ENCODE measurements at regions not wholly inside any gene's neighbourhood (a gene's known extent, or its start where the extent isn't known, plus 50 kb on each side); places are given as distances from the start of the nearest gene placed in this dataset.

DNA sequence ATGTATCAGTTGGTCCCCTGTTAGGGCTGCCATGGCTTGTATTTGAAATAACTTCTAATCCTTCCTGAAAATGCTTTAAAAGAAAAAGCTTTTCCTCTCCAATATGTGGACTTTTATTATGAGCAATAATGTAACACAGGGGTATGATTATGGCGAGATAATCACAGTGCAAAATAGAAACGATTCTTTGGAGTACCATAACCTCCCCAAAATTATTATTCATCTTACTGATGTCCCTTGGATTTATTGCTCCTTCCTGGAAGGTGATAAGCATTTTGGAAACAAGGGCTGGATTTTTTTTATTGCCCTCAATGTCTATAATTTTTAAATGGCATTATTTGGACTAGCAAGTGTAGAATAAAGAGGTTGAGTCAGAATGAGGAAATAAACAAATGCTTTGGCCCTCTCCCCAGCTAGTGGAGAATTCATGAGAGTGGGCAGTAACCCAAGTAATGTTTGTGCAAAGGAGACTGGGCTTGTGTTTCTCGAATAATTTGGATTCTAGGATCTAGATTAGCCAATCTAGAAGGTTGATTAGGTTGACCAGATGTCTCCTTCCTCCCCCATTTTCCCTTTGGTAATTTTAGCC lies 403.9 kb upstream of the CELF2 start:
- Mint-ChIP-seq H3K27ac (no peak overlapping the region), H3K27me3 (peaks cover 15% of the 10 kb centered on the region), H3K4me1 (no peaks in the 10 kb centered on the region)

DNA sequence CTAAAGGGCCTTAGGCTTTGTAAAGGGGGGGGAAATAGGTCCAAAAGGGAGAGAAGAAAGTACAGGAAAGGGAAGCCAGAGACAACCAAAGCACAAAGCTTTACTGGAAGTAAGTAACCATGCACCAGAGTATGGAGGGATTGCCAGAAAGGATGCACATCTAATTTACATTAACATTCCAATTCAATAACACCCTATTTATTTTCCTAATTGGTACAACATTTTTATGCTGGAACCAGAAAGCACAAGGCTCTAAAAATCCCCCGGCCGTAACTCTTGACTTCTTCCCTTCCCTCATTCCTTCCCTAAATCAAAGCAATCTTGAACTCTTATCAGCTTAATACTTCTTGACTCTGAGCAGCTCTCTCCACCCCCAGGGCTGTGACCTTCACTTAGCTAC lies 400.0 kb upstream of the CELF2 start:
- H3K4me1 Mint-ChIP-seq = no peaks in the 10 kb centered on the region
- H3K4me3 Mint-ChIP-seq = no peak overlapping the region
- ATAC-seq (no peak), DNase-seq (no peak)
- H3K27ac Mint-ChIP-seq = no peak overlapping the region
- H3K9me3 Mint-ChIP-seq = peaks cover 0 to 7% of the 10 kb centered on the region in 2 donors
- H3K27me3 Mint-ChIP-seq = peaks cover 7% of the 10 kb centered on the region

More for the DNA sequence above, 403.9 kb upstream of the CELF2 start:
- DNase-seq (no peak), ATAC-seq (no peak)
- H3K9me3 Mint-ChIP-seq = peaks cover 0 to 7% of the 10 kb centered on the region in 2 donors
- no peak overlapping the region for H3K4me3 Mint-ChIP-seq

DNA sequence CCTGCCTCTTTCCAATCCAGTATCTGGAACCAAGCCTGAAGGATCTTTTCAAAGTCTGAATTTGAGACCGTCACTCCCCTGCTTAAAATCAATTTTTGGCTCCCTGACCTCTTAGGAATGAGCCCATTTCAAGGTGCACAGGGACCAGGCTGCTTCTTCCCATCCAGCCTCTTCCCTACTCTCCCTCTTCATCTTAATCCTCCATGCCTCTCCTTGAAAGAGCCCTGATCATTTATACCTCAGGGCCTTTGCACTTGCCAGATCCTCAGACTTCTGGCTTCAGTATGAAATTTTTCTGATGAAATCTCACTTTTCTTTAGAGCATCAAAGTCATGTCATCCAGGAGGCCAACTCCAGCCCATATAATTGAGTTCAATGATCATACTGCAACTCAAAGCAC lies 399.5 kb upstream of the CELF2 start:
- DNase-seq (no peak), ATAC-seq (no peak)
- no peaks in the 10 kb centered on the region for H3K4me1 Mint-ChIP-seq
- H3K9me3 Mint-ChIP-seq = peaks cover 0 to 7% of the 10 kb centered on the region in 2 donors
- H3K27ac Mint-ChIP-seq = no peak overlapping the region
- peaks cover 7% of the 10 kb centered on the region for H3K27me3 Mint-ChIP-seq
- no peak overlapping the region for H3K4me3 Mint-ChIP-seq

DNA sequence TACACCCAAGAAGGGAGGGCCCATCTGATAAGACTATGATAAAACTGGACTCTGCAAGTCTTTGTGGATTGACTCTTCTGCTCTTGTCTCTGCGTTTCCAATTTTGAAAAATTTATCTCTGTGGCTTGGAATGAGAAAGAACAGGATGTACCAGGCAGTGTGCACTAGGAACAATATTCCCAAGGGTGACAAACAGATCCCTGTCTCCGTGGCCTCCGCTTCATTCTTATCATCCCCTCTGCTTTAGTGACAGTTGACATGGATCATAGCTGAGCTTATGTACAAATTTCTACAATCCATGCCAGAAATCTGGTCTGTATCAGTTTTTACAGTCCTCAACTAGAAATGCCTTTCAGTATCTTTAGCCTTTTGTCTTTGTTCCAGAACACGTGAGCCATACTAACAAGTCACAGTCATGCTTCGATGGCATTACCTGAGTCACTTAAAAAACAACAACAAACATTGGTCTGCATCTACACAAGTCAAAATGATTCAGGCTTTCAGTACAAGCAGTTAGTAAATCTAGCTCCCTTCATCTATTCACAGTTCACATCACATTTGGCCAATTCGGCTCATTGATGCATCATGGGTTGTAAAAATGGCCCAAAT lies 393.6 kb upstream of the CELF2 start:
- Mint-ChIP-seq H3K4me3 (no peak overlapping the region), H3K27ac (no peak overlapping the region), H3K9me3 (no peaks in the 10 kb centered on the region), H3K27me3 (no peaks in the 10 kb centered on the region), H3K4me1 (no peaks in the 10 kb centered on the region)
- ATAC-seq (no peak), DNase-seq (no peak)

DNA sequence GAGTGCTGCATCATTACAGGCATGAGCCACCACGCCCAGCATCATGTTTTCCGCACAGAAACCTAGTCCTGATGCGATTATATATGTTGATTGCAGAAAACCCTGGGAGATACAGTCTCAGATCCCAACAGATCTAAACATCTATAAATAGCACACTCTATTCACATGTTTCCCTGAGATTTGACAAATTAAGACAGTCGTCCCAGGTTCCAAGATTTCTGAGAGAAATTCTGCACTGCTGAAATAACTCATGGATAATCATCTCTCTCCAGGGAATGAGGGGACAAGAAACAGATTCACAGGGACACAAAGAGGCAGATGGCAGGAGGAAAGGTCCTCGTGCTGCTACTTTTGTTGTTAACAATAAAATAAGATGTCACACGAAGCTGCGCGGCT lies 393.1 kb upstream of the CELF2 start:
- H3K9me3 Mint-ChIP-seq = no peaks in the 10 kb centered on the region
- DNase-seq (no peak), ATAC-seq (no peak)
- no peaks in the 10 kb centered on the region for H3K27me3 Mint-ChIP-seq
- H3K27ac Mint-ChIP-seq = no peak overlapping the region
- no peak overlapping the region for H3K4me3 Mint-ChIP-seq
- no peaks in the 10 kb centered on the region for H3K4me1 Mint-ChIP-seq

DNA sequence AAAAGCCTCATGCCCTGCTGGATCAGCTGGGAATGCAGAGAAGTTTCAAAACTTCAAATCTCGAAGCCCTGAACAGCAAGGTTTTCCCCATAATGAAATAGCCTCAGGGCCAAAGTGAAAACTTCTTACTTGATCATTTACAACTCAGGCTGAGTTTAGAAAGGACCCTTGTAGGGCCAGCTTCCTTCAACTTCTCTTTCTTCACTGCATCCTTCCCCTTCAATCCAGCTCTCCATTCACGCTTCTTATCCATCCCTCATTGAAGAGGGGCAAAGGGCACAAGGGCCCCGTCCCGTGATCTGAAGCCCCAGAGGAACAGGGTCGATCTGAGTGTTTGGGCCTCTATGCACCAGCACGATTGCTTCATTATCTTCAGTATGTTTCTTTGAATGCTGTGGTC lies 392.2 kb upstream of the CELF2 start:
- Mint-ChIP-seq H3K9me3 (no peaks in the 10 kb centered on the region), H3K4me3 (no peak overlapping the region), H3K27ac (no peak overlapping the region), H3K4me1 (no peaks in the 10 kb centered on the region), H3K27me3 (no peaks in the 10 kb centered on the region)
- DNase-seq (no peak), ATAC-seq (no peak)

DNA sequence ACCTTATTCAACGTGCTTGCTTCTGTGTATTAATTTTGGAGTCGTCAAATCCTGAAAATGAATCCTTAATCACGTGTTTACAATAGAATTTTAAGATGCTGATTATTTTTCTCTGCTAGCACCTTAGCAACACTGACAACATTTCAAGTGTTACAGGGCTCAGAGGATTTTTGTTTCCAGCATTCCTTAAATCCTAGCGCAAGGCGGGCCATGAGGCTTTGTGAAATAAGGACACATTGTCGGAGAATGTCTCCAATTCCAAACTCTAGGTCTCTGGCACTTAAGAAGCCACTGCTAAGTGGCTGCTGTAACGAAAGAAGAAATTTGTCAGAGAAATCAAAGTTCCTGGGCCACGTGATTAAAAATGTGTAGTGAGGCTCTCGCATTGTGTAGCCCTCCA lies 390.9 kb upstream of the CELF2 start:
- no peak overlapping the region for H3K27ac Mint-ChIP-seq
- H3K4me1 Mint-ChIP-seq = no peaks in the 10 kb centered on the region
- no peaks in the 10 kb centered on the region for H3K9me3 Mint-ChIP-seq
- no peak for ATAC-seq
- H3K4me3 Mint-ChIP-seq = no peak overlapping the region
- no peak for DNase-seq
- no peaks in the 10 kb centered on the region for H3K27me3 Mint-ChIP-seq

DNA sequence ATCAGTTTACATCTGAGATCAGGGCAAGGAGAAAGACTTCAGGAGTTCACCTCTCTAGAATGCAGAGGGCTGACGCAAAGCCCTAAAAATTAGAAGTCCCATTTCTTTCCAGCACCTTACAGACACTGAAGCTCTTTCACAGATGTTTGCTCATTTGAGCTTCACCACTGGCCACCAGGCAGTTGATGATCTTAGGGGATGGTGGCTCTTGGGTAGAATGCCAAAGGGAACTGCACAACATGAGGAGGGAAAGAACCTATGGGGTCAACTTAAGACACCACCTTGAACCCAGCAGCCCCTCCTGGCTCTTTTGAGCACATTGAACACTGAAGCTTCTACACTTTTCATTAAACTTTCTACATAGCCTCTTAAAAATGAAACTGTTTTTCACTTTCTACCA lies 390.3 kb upstream of the CELF2 start:
- Mint-ChIP-seq H3K4me3 (no peak overlapping the region), H3K27ac (no peak overlapping the region), H3K9me3 (no peaks in the 10 kb centered on the region), H3K4me1 (no peaks in the 10 kb centered on the region), H3K27me3 (no peaks in the 10 kb centered on the region)
- no peak for ATAC-seq
- DNase-seq = no peak

DNA sequence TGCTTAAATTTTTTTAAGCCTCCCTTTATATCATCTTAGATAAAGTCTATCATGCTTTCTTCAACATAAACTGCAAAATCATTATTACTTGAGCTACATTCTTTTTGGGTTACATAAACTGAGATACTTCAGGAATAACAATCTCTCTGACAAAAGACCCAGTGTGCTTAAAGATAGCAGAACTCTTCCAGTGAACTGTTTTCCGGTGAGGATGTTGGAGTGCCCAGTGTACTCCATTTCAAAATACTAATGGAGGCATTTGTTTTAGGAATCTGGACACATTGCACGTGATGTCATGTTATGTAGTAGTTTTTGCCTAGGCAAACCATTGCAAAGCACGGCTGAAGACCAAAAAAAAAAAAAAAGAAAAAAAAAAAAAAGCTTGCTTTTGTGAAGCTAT lies 388.2 kb upstream of the CELF2 start:
- no peak for DNase-seq
- ATAC-seq = no peak
- Mint-ChIP-seq H3K27me3 (no peaks in the 10 kb centered on the region), H3K27ac (no peak overlapping the region), H3K4me3 (no peak overlapping the region), H3K4me1 (no peaks in the 10 kb centered on the region), H3K9me3 (no peaks in the 10 kb centered on the region)

DNA sequence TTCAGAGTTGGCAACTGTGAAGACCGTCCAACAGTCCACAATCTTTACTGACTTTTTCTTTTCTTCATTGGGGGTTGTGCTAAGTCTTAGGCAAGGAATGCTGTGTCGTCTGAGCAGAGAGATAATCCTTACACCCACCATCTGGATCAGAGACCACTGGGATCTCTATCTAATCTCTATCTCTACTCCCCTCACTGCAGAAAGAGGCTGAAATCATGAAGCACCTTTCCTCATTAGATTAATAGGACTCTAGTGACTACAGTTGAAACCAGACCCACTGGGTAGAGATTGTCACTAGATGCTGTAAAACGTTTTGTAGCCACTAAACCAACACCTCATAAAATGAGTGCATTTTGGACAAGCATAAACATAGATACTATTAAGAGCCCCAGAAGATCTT lies 387.4 kb upstream of the CELF2 start:
- no peak overlapping the region for H3K4me3 Mint-ChIP-seq
- H3K27ac Mint-ChIP-seq = no peak overlapping the region
- no peaks in the 10 kb centered on the region for H3K9me3 Mint-ChIP-seq

DNA sequence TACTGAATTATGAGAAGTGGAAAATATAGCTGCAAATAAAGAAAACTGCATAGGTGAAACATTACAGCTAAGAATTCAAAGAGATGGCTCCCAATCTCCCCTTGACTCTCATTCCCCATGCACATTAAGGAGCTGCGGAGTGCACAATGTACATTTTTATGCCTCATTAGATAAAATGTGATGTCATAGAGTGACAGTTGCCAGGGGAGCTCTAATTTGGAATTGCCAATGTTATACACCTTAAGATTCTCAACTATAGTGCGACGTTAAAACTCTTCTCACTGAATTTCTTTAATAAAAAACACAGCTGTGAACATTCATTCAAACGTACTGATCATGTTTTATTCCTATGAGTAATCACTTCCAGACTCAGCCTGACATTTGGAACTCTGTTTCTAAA lies 386.9 kb upstream of the CELF2 start:
- Mint-ChIP-seq H3K27ac (no peak overlapping the region), H3K4me1 (no peaks in the 10 kb centered on the region)
- ATAC-seq = no peak

More for the DNA sequence above, 387.4 kb upstream of the CELF2 start:
- DNase-seq = no peak
- no peaks in the 10 kb centered on the region for H3K27me3 Mint-ChIP-seq
- ATAC-seq = no peak
- no peaks in the 10 kb centered on the region for H3K4me1 Mint-ChIP-seq

DNA sequence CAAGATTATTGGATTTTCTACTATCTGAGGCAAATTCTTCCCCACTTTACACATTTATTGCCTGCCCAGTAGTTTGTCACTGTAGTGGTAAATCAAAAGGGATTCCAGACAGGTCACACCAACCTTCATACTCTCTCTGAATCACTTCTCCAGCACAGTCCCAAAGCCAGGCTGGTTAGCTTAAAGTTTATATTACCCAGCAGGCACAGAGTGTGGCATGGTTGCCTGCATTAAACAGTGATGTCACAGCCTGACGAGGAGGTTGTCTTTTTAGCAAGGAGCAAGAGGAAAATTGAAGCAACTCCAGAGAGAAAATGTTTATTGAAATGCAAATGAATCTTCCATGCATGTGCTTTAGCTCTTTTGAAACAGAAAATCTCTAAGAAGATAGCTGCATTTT lies 375.5 kb upstream of the CELF2 start:
- Mint-ChIP-seq H3K4me1 (no peaks in the 10 kb centered on the region), H3K9me3 (no peaks in the 10 kb centered on the region), H3K27ac (no peak overlapping the region), H3K27me3 (peaks cover 15% of the 10 kb centered on the region), H3K4me3 (no peak overlapping the region)
- ATAC-seq (no peak), DNase-seq (no peak)

More for the DNA sequence above, 386.9 kb upstream of the CELF2 start:
- DNase-seq = no peak
- H3K27me3 Mint-ChIP-seq = no peaks in the 10 kb centered on the region
- H3K9me3 Mint-ChIP-seq = no peaks in the 10 kb centered on the region
- H3K4me3 Mint-ChIP-seq = no peak overlapping the region

DNA sequence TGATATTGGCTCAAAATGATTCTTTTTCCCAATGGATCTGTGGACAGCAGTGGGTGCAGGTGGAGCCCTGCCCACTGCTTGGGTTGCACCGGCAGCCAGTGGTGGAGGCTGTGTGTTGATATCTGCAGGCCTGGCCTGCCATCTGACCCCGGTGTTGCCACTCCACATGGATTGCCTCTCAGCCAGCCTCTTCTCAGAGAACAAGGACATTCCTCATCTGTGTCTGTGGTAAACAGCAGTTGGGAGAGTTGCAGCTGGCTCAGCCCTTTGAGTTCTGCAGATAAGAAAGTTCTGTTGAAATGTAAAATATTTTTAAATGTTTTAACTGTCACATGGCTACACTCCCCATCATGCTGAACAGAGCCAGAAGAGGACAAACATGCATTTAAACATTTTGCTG lies 374.9 kb upstream of the CELF2 start:
- no peak overlapping the region for H3K4me3 Mint-ChIP-seq
- no peak overlapping the region for H3K27ac Mint-ChIP-seq
- ATAC-seq = no peak
- DNase-seq = no peak
- peaks cover 10% of the 10 kb centered on the region for H3K27me3 Mint-ChIP-seq
- H3K4me1 Mint-ChIP-seq = no peaks in the 10 kb centered on the region
- no peaks in the 10 kb centered on the region for H3K9me3 Mint-ChIP-seq

DNA sequence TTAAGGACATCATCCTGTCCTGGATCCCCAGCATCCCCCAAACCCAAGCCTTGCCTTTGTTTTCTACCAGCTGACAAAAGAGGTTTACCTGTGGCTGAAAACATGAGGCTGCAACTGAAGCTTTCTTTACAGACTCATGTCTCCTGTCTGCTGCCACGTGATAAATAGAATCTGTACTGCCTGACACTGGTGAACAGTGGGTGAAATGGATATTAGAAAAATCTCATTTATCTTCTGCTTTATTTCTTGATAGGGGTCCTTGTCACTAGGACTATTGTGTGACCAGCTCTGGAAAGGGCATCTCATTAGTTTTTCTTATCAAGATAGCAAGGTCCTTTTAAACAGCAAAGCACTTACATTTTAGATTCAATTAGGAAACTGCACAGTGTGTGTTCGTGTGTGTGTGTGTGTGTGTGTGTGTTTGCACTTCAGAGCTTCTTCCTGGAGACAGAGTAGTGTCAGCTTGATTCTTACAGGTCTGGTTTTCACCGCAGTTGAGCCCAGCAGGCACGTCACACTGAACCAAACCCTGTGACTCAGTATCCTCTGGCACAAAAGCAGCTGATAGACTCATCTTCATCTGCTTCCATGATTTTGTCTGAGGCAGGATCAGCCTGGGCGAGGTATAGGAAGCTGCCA lies 373.5 kb upstream of the CELF2 start:
- Mint-ChIP-seq H3K4me1 (no peaks in the 10 kb centered on the region), H3K27me3 (peaks cover 10% of the 10 kb centered on the region), H3K4me3 (no peak overlapping the region), H3K27ac (peak overlapping the region in 1 of 2 donors; percentile 7), H3K9me3 (no peaks in the 10 kb centered on the region)
- DNase-seq = no peak
- ATAC-seq = no peak

DNA sequence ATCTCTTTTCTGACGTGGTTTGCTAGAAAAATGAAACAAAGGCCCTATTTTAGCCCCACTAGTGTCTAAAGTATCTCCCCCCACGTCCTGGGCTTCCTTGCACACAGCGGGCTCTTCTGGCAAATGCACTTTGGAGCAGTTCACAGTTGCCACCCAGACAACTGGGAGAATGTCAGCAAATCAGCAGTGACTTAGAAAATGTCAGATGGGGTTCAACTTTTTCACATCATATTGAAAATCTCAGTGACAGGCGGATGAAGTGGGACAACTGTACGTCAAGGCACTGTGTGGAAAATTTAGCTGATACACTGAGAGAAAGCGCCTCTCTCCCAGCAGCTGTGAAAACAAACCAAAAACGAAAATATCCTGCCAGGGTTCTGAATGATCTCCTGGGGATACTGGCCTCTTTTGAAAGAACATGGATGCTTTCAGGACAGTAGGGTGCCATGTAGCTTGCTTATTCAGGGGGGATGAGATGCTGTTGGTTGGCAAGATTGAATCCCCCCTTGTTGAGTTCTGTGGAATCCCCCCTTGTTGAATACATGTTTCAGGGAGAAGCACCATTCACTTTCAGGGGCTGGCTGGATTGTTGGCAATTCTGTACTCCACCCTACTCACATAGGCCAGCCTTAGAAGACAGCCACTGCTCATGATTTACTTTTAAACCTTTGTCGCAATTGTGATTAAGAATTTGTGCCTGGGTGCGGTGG lies 372.8 kb upstream of the CELF2 start:
- Mint-ChIP-seq H3K27ac (no peak overlapping the region), H3K4me3 (no peak overlapping the region), H3K27me3 (peaks cover 8% of the 10 kb centered on the region), H3K9me3 (no peaks in the 10 kb centered on the region), H3K4me1 (no peaks in the 10 kb centered on the region)
- no peak for ATAC-seq
- no peak for DNase-seq

DNA sequence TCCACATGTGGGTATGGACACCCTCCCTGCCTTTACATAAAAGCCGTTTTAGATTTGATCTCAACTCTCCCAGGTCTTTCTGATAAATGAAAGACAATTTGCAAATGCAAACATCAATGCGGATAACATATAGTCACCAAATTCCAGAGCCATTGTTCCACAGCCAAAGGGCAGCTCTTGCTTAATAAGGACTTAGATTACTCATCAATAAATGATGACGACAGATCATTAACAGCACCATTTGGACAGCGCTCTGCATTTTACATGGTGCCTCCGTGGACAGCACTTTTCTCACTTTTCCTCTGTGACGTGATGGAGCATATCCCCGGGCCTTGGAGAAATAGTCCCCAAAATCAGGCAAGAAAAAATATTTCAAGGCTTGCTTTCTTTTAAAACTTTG lies 370.3 kb upstream of the CELF2 start:
- H3K9me3 Mint-ChIP-seq = no peaks in the 10 kb centered on the region
- peak overlapping the region in 1 of 2 donors; percentile 1 for H3K27ac Mint-ChIP-seq
- ATAC-seq = no peak
- no peak for DNase-seq
- H3K27me3 Mint-ChIP-seq = no peaks in the 10 kb centered on the region
- no peaks in the 10 kb centered on the region for H3K4me1 Mint-ChIP-seq
- no peak overlapping the region for H3K4me3 Mint-ChIP-seq
